Neural progenitor cell (in vitro differentiated cells): ENCODE measurements at regions not wholly inside any gene's neighbourhood (a gene's known extent, or its start where the extent isn't known, plus 50 kb on each side); places are given as distances from the start of the nearest gene placed in this dataset.

Source experiments
- DNase-seq: peaks from one replicate; pipeline ENCODE4 v3.0.0-alpha.2; 2016; ENCODE audit warnings: low spot score
- H2AFZ ChIP-seq: fragments of 200-600 bp; sonication (generic); replicated peaks from 2 replicates; pipeline ENCODE4 v1.6.1; 2016; ENCODE audit warnings: antibody characterized with exemption
- H3F3A ChIP-seq: fragments of 200-600 bp; sonication (generic); 2 replicates; pipeline ENCODE4 v1.6.1; 2016; ENCODE audit warnings: antibody characterized with exemption, low read depth
- H3K27ac ChIP-seq: fragments of 200-600 bp; sonication (generic); 2 replicates; pipeline ENCODE4 v1.5.1; 2016; ENCODE audit warnings: mild to moderate bottlenecking
- H3K27me3 ChIP-seq: fragments of 200-600 bp; sonication (generic); 2 replicates; pipeline ENCODE4 v1.6.1; 2016; ENCODE audit warnings: mild to moderate bottlenecking, moderate library complexity
- H3K36me3 ChIP-seq: fragments of 200-600 bp; sonication (generic); 2 replicates; pipeline ENCODE4 v1.5.1; 2016
- H3K4me1 ChIP-seq: fragments of 200-600 bp; sonication (generic); 2 replicates; pipeline ENCODE4 v1.6.1; 2016; ENCODE audit warnings: mixed run types
- H3K4me2 ChIP-seq: fragments of 200-600 bp; sonication (generic); 2 replicates; pipeline ENCODE4 v1.6.1; 2016
- H3K4me3 ChIP-seq: fragments of 200-600 bp; sonication (generic); 2 replicates; pipeline ENCODE4 v1.5.1; 2016
- H3K79me2 ChIP-seq: fragments of 200-600 bp; sonication (generic); 2 replicates; pipeline ENCODE4 v1.6.1; 2016; ENCODE audit warnings: low read depth
- H3K9ac ChIP-seq: fragments of 200-600 bp; sonication (generic); 2 replicates; pipeline ENCODE4 v1.6.1; 2016
- H3K9me3 ChIP-seq: fragments of 200-600 bp; sonication (generic); 2 replicates; pipeline ENCODE4 v1.5.1; 2016; ENCODE audit warnings: low read depth
- H4K20me1 ChIP-seq: fragments of 200-600 bp; sonication (generic); 2 replicates; pipeline ENCODE4 v1.6.1; 2016; ENCODE audit warnings: low read depth
- H3K27ac Mint-ChIP-seq: 3 replicates; pipeline ENCODE4 v1.8.0; 2021; ENCODE audit warnings: mixed read lengths
- H3K27me3 Mint-ChIP-seq: 2 replicates; pipeline ENCODE4 v1.8.0; 2022; ENCODE audit warnings: low read depth, mild to moderate bottlenecking, inconsistent platforms, moderate library complexity, mixed read lengths; ENCODE audit not compliant: insufficient read depth
- H3K36me3 Mint-ChIP-seq: 3 replicates; pipeline ENCODE4 v1.8.0; 2021; ENCODE audit warnings: mixed read lengths
- H3K4me1 Mint-ChIP-seq: 3 replicates; pipeline ENCODE4 v1.8.0; 2021; ENCODE audit warnings: mixed read lengths
- H3K4me3 Mint-ChIP-seq: 3 replicates; pipeline ENCODE4 v1.8.0; 2021; ENCODE audit warnings: mild to moderate bottlenecking, moderate library complexity, mixed read lengths
- H3K9me3 Mint-ChIP-seq: 3 replicates; pipeline ENCODE4 v1.8.0; 2020; ENCODE audit warnings: mixed read lengths
- EZH2 ChIP-seq: fragments of 200-600 bp; sonication (generic); IDR thresholded peaks from 2 replicates; pipeline ENCODE4 v1.6.1; 2017; ENCODE audit warnings: antibody characterized with exemption, mild to moderate bottlenecking, moderate library complexity
- EZH2phosphoT487 ChIP-seq: fragments of 200-600 bp; sonication (generic); IDR thresholded peaks from 2 replicates; pipeline ENCODE4 v1.6.1; 2017; ENCODE audit warnings: antibody characterized with exemption
- TF ChIP-seq, protein P1 (sequence below): fragments of 200-600 bp; sonication (generic); IDR thresholded peaks from 2 replicates; pipeline ENCODE4 v1.5.1; 2017; ENCODE audit warnings: antibody characterized with exemption, mild to moderate bottlenecking

DNA sequence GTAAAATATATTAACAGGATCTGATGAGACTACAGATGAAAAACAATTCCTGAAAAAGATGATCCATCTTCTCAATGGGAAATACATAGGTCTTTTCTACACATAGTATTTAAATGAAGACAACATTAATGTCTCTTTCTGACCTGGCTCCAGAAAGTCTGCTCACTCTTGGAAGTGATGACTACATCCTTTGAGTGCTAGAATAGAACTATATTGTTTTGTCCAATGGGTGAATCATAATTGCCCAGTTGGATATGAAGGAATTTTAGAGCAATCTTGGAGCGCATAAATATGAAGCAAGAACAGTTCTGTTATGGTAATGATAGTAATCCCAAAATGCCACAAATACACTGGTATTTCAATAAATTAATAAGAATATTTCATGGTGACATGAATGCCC lies 322.1 kb downstream of the DEPDC1B start:
- H2AFZ ChIP-seq = no peak overlapping the region
- no peaks in the 10 kb centered on the region for H3K36me3 Mint-ChIP-seq
- no peak for TF ChIP-seq EZH2
- peaks cover 8% of the 10 kb centered on the region for H3K4me1 ChIP-seq
- no peak overlapping the region for H3K4me2 ChIP-seq
- no peak overlapping the region for H3K27ac ChIP-seq
- no peaks in the 10 kb centered on the region for H4K20me1 ChIP-seq
- H3K27ac Mint-ChIP-seq = no peak overlapping the region
- DNase-seq = no peak
- H3K36me3 ChIP-seq = no peaks in the 10 kb centered on the region
- no peaks in the 10 kb centered on the region for H3F3A ChIP-seq
- no peaks in the 10 kb centered on the region for H3K9me3 Mint-ChIP-seq
- H3K4me3 ChIP-seq = no peak overlapping the region
- H3K9me3 ChIP-seq = no peaks in the 10 kb centered on the region
- H3K27me3 Mint-ChIP-seq = peaks cover 2% of the 10 kb centered on the region
- no peaks in the 10 kb centered on the region for H3K79me2 ChIP-seq
- no peak overlapping the region for H3K4me3 Mint-ChIP-seq
- H3K9ac ChIP-seq = no peak overlapping the region
- H3K27me3 ChIP-seq = no peaks in the 10 kb centered on the region
- peaks cover 2% of the 10 kb centered on the region for H3K4me1 Mint-ChIP-seq

DNA sequence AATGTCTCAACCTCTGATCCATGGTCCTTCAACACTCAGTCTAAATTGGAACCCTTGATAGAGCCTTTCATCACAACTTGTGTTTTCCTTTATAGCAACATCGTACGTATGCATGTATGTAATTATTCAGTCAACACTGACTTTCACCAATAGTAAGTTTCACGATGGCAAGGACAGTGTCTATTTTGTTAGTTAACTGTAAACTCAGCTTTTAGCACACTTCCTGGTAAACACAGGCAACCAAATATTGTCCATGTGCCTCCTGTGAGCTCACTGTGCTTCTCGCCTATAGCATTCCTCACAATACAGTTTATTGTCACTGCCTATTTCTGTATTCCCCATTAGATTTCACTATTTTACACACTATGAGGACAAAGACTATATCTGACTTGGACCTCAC lies 323.1 kb downstream of the DEPDC1B start:
- Mint-ChIP-seq H3K4me3 (no peak overlapping the region), H3K4me1 (peaks cover 9% of the 10 kb centered on the region), H3K27ac (no peak overlapping the region), H3K9me3 (no peaks in the 10 kb centered on the region), H3K27me3 (peaks cover 2% of the 10 kb centered on the region), H3K36me3 (no peaks in the 10 kb centered on the region)
- H2AFZ ChIP-seq = no peak overlapping the region
- no peaks in the 10 kb centered on the region for H4K20me1 ChIP-seq
- no peak overlapping the region for H3K9ac ChIP-seq
- H3K4me2 ChIP-seq = no peak overlapping the region
- no peaks in the 10 kb centered on the region for H3K36me3 ChIP-seq
- no peaks in the 10 kb centered on the region for H3K79me2 ChIP-seq
- H3K9me3 ChIP-seq = no peaks in the 10 kb centered on the region
- no peaks in the 10 kb centered on the region for H3K27me3 ChIP-seq
- H3K4me1 ChIP-seq = peaks cover 12% of the 10 kb centered on the region
- DNase-seq = no peak
- TF ChIP-seq EZH2phosphoT487 = no peak
- TF ChIP-seq EZH2 = no peak
- TF ChIP-seq, protein P1, sequence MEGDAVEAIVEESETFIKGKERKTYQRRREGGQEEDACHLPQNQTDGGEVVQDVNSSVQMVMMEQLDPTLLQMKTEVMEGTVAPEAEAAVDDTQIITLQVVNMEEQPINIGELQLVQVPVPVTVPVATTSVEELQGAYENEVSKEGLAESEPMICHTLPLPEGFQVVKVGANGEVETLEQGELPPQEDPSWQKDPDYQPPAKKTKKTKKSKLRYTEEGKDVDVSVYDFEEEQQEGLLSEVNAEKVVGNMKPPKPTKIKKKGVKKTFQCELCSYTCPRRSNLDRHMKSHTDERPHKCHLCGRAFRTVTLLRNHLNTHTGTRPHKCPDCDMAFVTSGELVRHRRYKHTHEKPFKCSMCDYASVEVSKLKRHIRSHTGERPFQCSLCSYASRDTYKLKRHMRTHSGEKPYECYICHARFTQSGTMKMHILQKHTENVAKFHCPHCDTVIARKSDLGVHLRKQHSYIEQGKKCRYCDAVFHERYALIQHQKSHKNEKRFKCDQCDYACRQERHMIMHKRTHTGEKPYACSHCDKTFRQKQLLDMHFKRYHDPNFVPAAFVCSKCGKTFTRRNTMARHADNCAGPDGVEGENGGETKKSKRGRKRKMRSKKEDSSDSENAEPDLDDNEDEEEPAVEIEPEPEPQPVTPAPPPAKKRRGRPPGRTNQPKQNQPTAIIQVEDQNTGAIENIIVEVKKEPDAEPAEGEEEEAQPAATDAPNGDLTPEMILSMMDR = no peak
- H3K27ac ChIP-seq = no peak overlapping the region
- no peaks in the 10 kb centered on the region for H3F3A ChIP-seq
- H3K4me3 ChIP-seq = no peak overlapping the region

DNA sequence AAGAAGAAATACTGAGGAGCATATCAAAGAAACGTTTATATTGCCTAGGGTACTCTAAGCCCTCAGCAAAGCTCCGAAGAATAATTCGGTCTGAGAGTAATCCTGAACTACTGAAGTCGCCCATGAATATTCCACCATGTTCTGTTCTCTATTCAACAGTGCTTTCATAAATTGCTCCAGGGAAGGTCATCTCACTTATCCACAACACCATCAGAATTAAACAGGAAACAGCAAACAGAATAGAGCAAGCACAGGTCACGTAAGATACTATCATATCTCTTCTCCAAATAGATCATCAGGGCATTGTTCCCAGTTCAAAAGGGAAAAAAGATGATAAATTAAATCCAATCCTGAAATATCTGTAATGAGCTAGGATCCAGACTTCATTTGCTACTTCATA lies 325.6 kb downstream of the DEPDC1B start:
- Mint-ChIP-seq H3K4me1 (peaks cover 9% of the 10 kb centered on the region), H3K27me3 (peaks cover 2% of the 10 kb centered on the region), H3K4me3 (no peak overlapping the region), H3K36me3 (no peaks in the 10 kb centered on the region), H3K9me3 (no peaks in the 10 kb centered on the region), H3K27ac (no peak overlapping the region)
- H3F3A ChIP-seq = no peaks in the 10 kb centered on the region
- H3K79me2 ChIP-seq = no peaks in the 10 kb centered on the region
- no peak overlapping the region for H3K4me2 ChIP-seq
- no peaks in the 10 kb centered on the region for H3K9me3 ChIP-seq
- no peaks in the 10 kb centered on the region for H4K20me1 ChIP-seq
- no peak overlapping the region for H3K27ac ChIP-seq
- no peaks in the 10 kb centered on the region for H3K36me3 ChIP-seq
- TF ChIP-seq, protein P1 = no peak
- no peak for TF ChIP-seq EZH2
- no peak for TF ChIP-seq EZH2phosphoT487
- H2AFZ ChIP-seq = no peak overlapping the region
- no peak overlapping the region for H3K9ac ChIP-seq
- no peaks in the 10 kb centered on the region for H3K27me3 ChIP-seq
- peaks cover 11% of the 10 kb centered on the region for H3K4me1 ChIP-seq
- DNase-seq = no peak
- no peak overlapping the region for H3K4me3 ChIP-seq

DNA sequence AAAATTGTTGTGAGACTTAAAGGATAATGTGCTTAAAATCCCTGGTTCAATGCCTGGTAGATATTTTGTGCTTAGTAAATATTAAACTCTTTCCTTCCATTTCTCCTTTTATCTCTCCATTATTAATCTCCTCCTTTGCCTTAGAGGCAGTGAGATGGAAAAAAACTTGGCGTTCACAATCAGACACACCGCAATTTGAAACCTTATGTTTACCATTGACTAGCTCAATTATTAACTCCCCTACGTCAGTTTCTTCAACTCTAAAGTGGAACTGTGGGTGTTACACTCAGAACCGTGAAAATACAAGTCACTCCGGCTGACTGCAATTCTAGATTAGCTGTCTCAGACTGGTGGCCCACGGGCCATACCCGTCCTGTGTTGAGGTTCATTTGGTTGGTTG lies 327.2 kb downstream of the DEPDC1B start:
- Mint-ChIP-seq H3K27me3 (peaks cover 2% of the 10 kb centered on the region), H3K9me3 (no peaks in the 10 kb centered on the region), H3K36me3 (no peaks in the 10 kb centered on the region), H3K4me1 (peaks cover 9% of the 10 kb centered on the region), H3K4me3 (no peak overlapping the region), H3K27ac (no peak overlapping the region)
- Histone ChIP-seq H4K20me1 (no peaks in the 10 kb centered on the region), H3K36me3 (no peaks in the 10 kb centered on the region), H3K4me1 (peaks cover 4% of the 10 kb centered on the region), H3F3A (no peaks in the 10 kb centered on the region), H3K27ac (no peak overlapping the region), H3K4me3 (no peak overlapping the region), H3K79me2 (no peaks in the 10 kb centered on the region), H3K27me3 (no peaks in the 10 kb centered on the region), H3K4me2 (no peak overlapping the region), H2AFZ (no peak overlapping the region), H3K9me3 (no peaks in the 10 kb centered on the region), H3K9ac (no peak overlapping the region)
- TF ChIP-seq EZH2phosphoT487 (no peak), EZH2 (no peak)
- TF ChIP-seq, protein P1 = no peak
- DNase-seq = no peak
